ENCODE measurements at regions not wholly inside any gene's neighbourhood (a gene's known extent, or its start where the extent isn't known, plus 50 kb on each side); places are given as distances from the start of the nearest gene placed in this dataset.

DNA sequence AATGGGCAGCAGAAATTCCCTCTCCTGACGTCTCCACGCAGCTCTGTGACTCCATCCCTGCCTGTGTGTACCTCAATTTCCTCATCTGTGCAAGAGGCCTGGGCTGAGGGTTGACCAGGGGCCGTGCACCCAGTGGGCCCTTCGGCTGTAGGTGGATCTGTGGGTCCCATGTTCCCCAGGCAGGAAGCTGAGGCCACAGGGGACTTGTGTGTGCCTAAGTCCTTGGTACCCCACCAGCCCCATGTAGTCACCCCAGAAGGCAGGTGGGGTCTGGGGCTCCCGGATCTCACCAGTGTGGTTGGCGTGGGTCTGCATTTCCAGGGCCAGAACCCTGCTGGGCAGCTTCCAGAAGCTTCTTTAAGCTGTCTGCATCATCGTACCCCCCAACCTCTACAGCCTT, 177.4 kb upstream of the GSE1 start:
- no peak for DNase-seq (ENCODE audit: low read depth)
- H3K4me3 ChIP-seq (ENCODE audit: low read depth, low read length), result no peak overlapping the region
- in situ Hi-C loops (cut with HindIII; ENCODE audit: low sequenced_read_pairs), result no loop called here
- TF ChIP-seq, protein P1, sequence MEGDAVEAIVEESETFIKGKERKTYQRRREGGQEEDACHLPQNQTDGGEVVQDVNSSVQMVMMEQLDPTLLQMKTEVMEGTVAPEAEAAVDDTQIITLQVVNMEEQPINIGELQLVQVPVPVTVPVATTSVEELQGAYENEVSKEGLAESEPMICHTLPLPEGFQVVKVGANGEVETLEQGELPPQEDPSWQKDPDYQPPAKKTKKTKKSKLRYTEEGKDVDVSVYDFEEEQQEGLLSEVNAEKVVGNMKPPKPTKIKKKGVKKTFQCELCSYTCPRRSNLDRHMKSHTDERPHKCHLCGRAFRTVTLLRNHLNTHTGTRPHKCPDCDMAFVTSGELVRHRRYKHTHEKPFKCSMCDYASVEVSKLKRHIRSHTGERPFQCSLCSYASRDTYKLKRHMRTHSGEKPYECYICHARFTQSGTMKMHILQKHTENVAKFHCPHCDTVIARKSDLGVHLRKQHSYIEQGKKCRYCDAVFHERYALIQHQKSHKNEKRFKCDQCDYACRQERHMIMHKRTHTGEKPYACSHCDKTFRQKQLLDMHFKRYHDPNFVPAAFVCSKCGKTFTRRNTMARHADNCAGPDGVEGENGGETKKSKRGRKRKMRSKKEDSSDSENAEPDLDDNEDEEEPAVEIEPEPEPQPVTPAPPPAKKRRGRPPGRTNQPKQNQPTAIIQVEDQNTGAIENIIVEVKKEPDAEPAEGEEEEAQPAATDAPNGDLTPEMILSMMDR (IDR thresholded peaks at IDR 0.05; ENCODE audit: low read depth, low read length, missing control alignments), result no peak

DNA sequence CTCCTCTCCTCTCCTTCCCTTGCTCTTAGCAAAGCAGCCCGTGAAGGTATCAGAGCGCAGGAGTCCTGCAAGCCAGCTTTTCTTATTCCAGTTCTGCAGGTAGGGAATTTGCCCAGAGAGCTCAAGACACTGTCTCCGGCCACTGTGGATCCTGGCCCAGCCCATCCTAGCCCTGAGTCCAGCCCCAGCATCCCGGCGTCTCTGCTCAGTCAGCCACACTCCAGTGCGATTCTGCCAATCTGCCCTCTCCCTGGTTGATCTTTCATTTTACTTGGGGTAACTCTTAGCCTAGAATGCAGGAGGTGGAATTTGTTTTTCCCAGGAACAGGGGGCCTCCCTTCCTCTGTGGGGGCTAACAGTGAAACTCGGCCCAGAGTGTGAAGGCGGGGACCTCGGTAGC, 176.9 kb upstream of the GSE1 start:
- DNase-seq (ENCODE audit: low read depth), result no peak
- in situ Hi-C loops (cut with HindIII; ENCODE audit: low sequenced_read_pairs), result no loop called here
- TF ChIP-seq, protein P1 (IDR thresholded peaks at IDR 0.05; ENCODE audit: low read depth, low read length, missing control alignments), result no peak
- H3K4me3 ChIP-seq (ENCODE audit: low read depth, low read length), result no peak overlapping the region

DNA sequence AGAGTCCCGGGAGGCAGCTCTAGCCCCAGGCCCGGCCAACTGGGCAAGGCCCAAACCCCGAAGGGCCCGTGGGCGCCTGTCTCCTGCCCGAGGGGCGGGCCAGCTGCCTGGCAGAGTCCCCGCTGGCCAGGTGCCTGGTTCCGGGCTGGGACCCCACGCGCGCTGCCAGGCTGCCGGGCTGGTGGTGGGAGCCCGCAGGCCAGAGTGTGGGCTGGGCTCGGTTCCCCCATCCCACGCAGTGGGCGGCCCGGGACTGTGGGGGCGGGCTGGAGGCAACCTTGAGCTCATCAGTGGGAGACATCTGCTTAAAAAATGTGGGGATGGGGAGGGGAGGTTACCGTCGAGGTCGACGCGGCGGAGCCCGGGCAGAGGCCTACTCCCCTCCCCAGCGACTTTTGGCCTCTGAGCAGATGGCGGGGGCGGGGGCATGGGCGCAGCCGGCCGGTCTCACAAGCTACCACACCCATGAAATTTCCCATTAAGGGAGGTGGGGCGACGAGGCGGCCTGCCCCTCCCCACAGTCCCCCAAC, 176.4 kb upstream of the GSE1 start:
- DNase-seq (ENCODE audit: low read depth), result no peak
- H3K4me3 ChIP-seq (ENCODE audit: low read depth, low read length), result no peak overlapping the region
- TF ChIP-seq, protein P1 (IDR thresholded peaks at IDR 0.05; ENCODE audit: low read depth, low read length, missing control alignments), result no peak
- in situ Hi-C loops (cut with HindIII; ENCODE audit: low sequenced_read_pairs), result no loop called here

DNA sequence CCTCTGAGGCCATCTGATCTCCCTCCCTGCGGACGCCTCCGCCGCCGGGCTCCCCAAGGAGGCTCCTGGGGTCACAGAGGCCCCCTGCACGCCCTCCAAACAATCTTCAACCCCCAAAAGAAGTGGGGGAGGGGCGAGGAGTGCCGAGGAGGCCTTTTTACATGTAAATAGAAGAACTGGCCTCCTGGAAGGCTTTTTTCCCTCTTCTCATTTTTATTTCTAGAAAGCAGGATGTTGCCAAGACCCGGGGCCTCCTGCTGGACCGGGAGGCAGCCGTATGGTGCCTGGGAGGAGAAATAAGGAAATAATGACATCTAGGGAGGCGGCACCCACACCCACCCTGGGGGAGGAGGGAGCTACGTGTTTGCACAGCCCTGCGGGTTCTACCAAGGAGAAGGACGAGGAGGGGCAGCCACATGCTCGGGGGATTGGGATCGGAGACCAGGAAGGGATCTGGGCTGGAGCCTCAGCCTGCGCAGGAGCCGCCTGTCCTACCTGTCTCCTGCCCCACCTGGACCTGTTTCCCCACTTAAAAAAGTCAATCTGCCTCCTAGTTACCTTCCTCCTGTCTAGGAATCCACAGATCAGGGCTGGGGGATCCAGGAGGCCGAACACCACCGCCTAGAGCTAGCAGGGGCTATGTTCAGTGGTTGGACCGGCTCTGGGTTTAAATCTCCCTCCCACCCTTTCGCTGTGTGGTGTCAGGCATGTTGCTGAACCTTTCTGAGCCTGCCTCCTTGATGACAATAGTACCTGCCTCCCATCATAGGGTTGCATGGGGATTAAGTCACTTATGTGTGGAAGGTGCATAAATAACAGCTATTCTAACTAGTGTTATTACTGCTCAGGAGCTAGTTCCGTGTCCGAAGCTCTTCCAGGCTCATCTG, 175.7 kb upstream of the GSE1 start:
- no peak overlapping the region for H3K4me3 ChIP-seq (ENCODE audit: low read depth, low read length)
- TF ChIP-seq, protein P1 (IDR thresholded peaks at IDR 0.05; ENCODE audit: low read depth, low read length, missing control alignments), result no peak
- in situ Hi-C loops (cut with HindIII; ENCODE audit: low sequenced_read_pairs), result no loop called here
- no peak for DNase-seq (ENCODE audit: low read depth)

DNA sequence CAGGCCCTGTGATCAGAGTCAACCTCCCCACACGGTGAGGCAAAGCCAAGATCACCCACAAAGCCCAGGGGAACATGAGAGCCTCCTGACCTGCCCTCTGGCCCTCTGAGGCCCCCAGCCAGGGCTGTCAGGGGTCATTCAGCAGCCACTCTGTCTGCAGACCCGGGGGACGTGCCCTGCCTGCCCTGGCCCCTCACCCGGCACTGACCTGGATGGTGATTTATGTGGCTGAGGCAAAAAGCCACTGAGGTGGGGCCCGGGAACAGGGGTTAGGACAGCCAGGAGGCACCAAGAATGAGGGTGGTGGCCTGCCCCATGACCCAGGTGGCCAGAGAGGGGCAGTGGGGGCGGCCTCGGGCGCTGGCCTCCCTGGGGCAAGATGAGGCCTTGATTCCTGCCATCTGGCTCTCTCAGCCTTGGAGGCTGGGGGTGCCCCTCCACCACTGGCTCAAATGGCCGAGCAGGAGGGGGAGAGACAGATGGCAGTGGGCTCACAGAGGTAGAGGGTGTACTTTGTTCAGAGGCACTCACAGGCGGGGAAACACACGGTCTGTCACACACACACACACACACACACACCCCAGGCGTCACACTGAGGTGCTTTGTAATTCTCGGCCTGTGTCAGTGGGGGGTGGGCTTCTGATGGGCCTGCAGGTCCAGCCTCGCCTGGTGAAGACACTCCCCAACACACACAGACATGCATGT, 174.0 kb upstream of the GSE1 start:
- in situ Hi-C loops (cut with HindIII; ENCODE audit: low sequenced_read_pairs), result no loop called here
- TF ChIP-seq, protein P1 (IDR thresholded peaks at IDR 0.05; ENCODE audit: low read depth, low read length, missing control alignments), result no peak
- no peak overlapping the region for H3K4me3 ChIP-seq (ENCODE audit: low read depth, low read length)
- no peak for DNase-seq (ENCODE audit: low read depth)

DNA sequence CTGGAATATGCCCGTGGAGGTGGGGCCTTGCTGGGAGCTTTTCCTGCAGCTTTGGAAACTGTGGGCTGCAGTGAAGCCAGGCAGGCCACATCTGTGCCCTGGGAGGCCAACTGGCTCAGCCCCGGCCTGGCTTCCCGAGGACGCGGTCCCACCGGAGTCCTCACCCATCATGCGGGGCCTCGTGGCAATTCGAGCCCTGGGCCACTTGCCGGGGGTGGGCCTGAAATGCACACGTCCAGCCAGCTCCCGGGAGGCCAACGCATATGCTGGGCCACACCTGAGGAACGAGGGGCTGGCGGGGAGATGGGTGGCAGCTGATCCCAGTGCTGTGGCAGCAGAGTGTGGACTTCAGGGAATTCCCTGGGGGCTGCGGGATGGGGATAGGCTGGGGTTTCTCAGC, 172.4 kb upstream of the GSE1 start:
- no peak overlapping the region for H3K4me3 ChIP-seq (ENCODE audit: low read depth, low read length)
- DNase-seq (ENCODE audit: low read depth), result no peak
- TF ChIP-seq, protein P1 (IDR thresholded peaks at IDR 0.05; ENCODE audit: low read depth, low read length, missing control alignments), result no peak
- in situ Hi-C loops (cut with HindIII; ENCODE audit: low sequenced_read_pairs), result no loop called here
